K562 (cell line): ENCODE measurements at regions not wholly inside any gene's neighbourhood (a gene's known extent, or its start where the extent isn't known, plus 50 kb on each side); places are given as distances from the start of the nearest gene placed in this dataset.

Experiments used
- ATAC-seq: fragments of 200-7000 bp; cut with Tn5 transposase; 3 replicates; pipeline ENCODE4 v1.9.1; 2020; ENCODE audit warnings: moderate library complexity
- BruUV-seq: library from RNA; stranded (reverse); fragments of 400-500 nt; replicated peaks from 2 replicates; lab custom pipeline; 2021; lab: Mats Ljungman, UMichigan
- CTCF ChIA-PET: fragments of 300-600 bp; formaldehyde crosslinking; extraction: SDS; loops from one replicate; lab custom pipeline; 2021; ENCODE audit warnings: low intra/inter-chr PET ratio; lab: Yijun Ruan, JAX
- POLR2A ChIA-PET: fragments of 300-600, 350-650 bp; sonication (Branson Sonifier 250); formaldehyde crosslinking; extraction: SDS; loops from one replicate; lab custom pipeline; 2021; ENCODE audit warnings: antibody characterized with exemption, inconsistent platforms; lab: Yijun Ruan, JAX
- DNase-seq, 4 experiments: peaks; one replicate each; pipeline versions ENCODE4 v3.0.0 to v3.0.0-alpha.2; 2011 to 2018; ENCODE audit warnings: low spot score in 3 of 4, mixed read lengths in 3 of 4; ENCODE audit errors: extremely low read depth in 1 of 4
- FAIRE-seq: peaks from 2 replicates; lab custom pipeline; 2011; peaks lifted over from hg19 to GRCh38; lab: Jason Lieb, UNC
- H2AFZ ChIP-seq: 2 replicates; pipeline ENCODE4 v1.6.0; 2011; ENCODE audit warnings: low read depth, low read length, control low read depth, inconsistent platforms
- H3K27ac ChIP-seq: fragments of 200-600 bp; 3 replicates; pipeline ENCODE4 v1.8.0; 2011; ENCODE audit warnings: low read depth, mild to moderate bottlenecking, control low read depth, inconsistent platforms, low read length, moderate library complexity, mixed read lengths; ENCODE audit errors: extremely low read depth
- H3K27me3 ChIP-seq, 2 experiments: fragments of 300-600 bp in 1 of 2; 2 replicates in 1 of 2; 3 replicates in 1 of 2; pipeline versions ENCODE4 v1.6.0 to v1.8.0; 2011; ENCODE audit warnings: inconsistent platforms in 2 of 2, low read length in 2 of 2, mild to moderate bottlenecking in 1 of 2, mixed read lengths in 1 of 2, moderate library complexity in 1 of 2; ENCODE audit not compliant: control insufficient read depth in 2 of 2, insufficient read depth in 2 of 2
- H3K36me3 ChIP-seq: fragments of 300-600 bp; 3 replicates; pipeline ENCODE4 v1.8.0; 2011; ENCODE audit warnings: mild to moderate bottlenecking, low read length, inconsistent platforms; ENCODE audit not compliant: control insufficient read depth, insufficient read depth
- H3K4me1 ChIP-seq, 2 experiments: fragments of 200-600 bp in 1 of 2; replicated peaks in 1 of 2; 2 replicates in 1 of 2; 3 replicates in 1 of 2; pipeline versions ENCODE4 v1.5.1 to v1.8.0; 2011; ENCODE audit warnings: inconsistent platforms in 2 of 2, low read length in 2 of 2, mild to moderate bottlenecking in 1 of 2, mixed read lengths in 1 of 2, moderate library complexity in 1 of 2; ENCODE audit not compliant: control insufficient read depth in 2 of 2, insufficient read depth in 2 of 2
- H3K4me2 ChIP-seq: 2 replicates; pipeline ENCODE4 v1.6.1; 2011; ENCODE audit warnings: low read length, control low read depth, inconsistent platforms, mixed read lengths; ENCODE audit not compliant: insufficient read depth
- H3K4me3 ChIP-seq: fragments of 200-600 bp; sonication (generic), shearing (Covaris generic); 2 replicates; pipeline ENCODE4 v1.5.1; 2016; ENCODE audit warnings: control low read depth, inconsistent platforms
- H3K79me2 ChIP-seq: fragments of 200-600 bp; 3 replicates; pipeline ENCODE4 v1.8.0; 2011; ENCODE audit warnings: low read length, inconsistent platforms; ENCODE audit not compliant: control insufficient read depth, insufficient read depth
- H3K9ac ChIP-seq, 2 experiments: 2 replicates each; pipeline versions ENCODE4 v1.6.0 to v1.6.1; 2011; ENCODE audit warnings: low read depth in 2 of 2, low read length in 2 of 2, control low read depth in 1 of 2, inconsistent platforms in 1 of 2, mild to moderate bottlenecking in 1 of 2, mixed read lengths in 1 of 2; ENCODE audit not compliant: insufficient read depth in 1 of 2
- H3K9me1 ChIP-seq: one replicate; pipeline ENCODE4 v1.6.0; 2011; ENCODE audit warnings: inconsistent platforms, mild to moderate bottlenecking, low read length, moderate library complexity; ENCODE audit not compliant: control insufficient read depth, insufficient read depth
- H3K9me3 ChIP-seq: replicated peaks from 2 replicates; pipeline ENCODE4 v1.5.1; 2011; ENCODE audit warnings: low read depth, low read length, inconsistent platforms; ENCODE audit not compliant: control insufficient read depth, insufficient read depth
- H4K20me1 ChIP-seq: replicated peaks from 2 replicates; pipeline ENCODE4 v1.6.1; 2011; ENCODE audit warnings: low read length, inconsistent platforms, mixed read lengths; ENCODE audit not compliant: control insufficient read depth, insufficient read depth
- BMI1 ChIP-seq: fragments of 150-350 bp; IDR thresholded peaks from 2 replicates; pipeline ENCODE4 v1.6.1; 2014; ENCODE audit warnings: low read length
- BRF2 ChIP-seq: IDR thresholded peaks from 3 replicates; pipeline ENCODE4 v1.6.1; 2011; ENCODE audit warnings: borderline replicate concordance, mild to moderate bottlenecking; ENCODE audit not compliant: insufficient read length, insufficient read depth
- MXI1 ChIP-seq: IDR thresholded peaks from 2 replicates; pipeline ENCODE4 v1.6.1; 2011; ENCODE audit warnings: low read depth, mild to moderate bottlenecking, improper control_type of control experiment, low read length
- NR0B1 ChIP-seq: fragments of 450-650 bp; IDR thresholded peaks from one replicate; pipeline ENCODE4 v1.6.1; 2018; ENCODE audit warnings: mild to moderate bottlenecking, moderate library complexity; ENCODE audit not compliant: partially characterized antibody
- NR2C2 ChIP-seq, 2 experiments: fragments of 200-800 bp in 1 of 2; sonication (Bioruptor generic) in 1 of 2; sonication (generic) in 1 of 2; formaldehyde crosslinking in 1 of 2; IDR thresholded peaks; 2 replicates each; pipeline versions ENCODE4 v1.6.1 to v1.8.0; 2016 to 2022; ENCODE audit warnings: mild to moderate bottlenecking in 1 of 2, missing compliant biosample characterization in 1 of 2, missing genetic modification characterization in 1 of 2, missing genetic modification reagents in 1 of 2
- PCBP2 ChIP-seq: fragments of 200-400 bp; formaldehyde crosslinking; IDR thresholded peaks from 2 replicates; pipeline ENCODE4 v1.6.1; 2018; ENCODE audit warnings: low read length, low read depth, mild to moderate bottlenecking, moderate library complexity; ENCODE audit not compliant: poor library complexity, severe bottlenecking
- SIRT6 ChIP-seq: IDR thresholded peaks from one replicate; pipeline ENCODE4 v1.6.1; 2012; ENCODE audit warnings: low read depth, mild to moderate bottlenecking, control low read depth, inconsistent platforms, low read length, moderate library complexity
- SMC3 ChIP-seq: conservative IDR thresholded peaks from 2 replicates; pipeline ENCODE4 v1.6.1; 2011; ENCODE audit warnings: low read depth, low read length, improper control_type of control experiment; ENCODE audit not compliant: insufficient read depth
- TAL1 ChIP-seq: fragments of 450-650 bp; IDR thresholded peaks from 2 replicates; pipeline ENCODE4 v1.6.1; 2016; ENCODE audit warnings: mild to moderate bottlenecking
- TRIM24 ChIP-seq, 2 experiments: fragments of 450-650 bp; IDR thresholded peaks; 2 replicates each; pipeline ENCODE4 v1.6.1; 2016
- ZNF197 ChIP-seq: fragments of 200-800 bp; sonication (Bioruptor generic); IDR thresholded peaks from 2 replicates; pipeline ENCODE4 v1.6.1; 2016; ENCODE audit warnings: low read depth, missing genetic modification characterization, missing compliant biosample characterization
- WGBS: fragments of 100-300 bp; shearing (Covaris generic); methylation state at CpG from one replicate; pipeline ENCODE4 v1.1.6; 2016; ENCODE audit warnings: low coverage, mixed read lengths; ENCODE audit not compliant: insufficient coverage; ENCODE audit errors: missing lambda C conversion rate; 5-methylcytosine and 5-hydroxymethylcytosine counted together
- in situ Hi-C: fragments of 300-500 bp; cut with MboI; formaldehyde crosslinking; loops from 4 replicates; pipeline ENCODE4 v1.15.0; 2018; ENCODE audit warnings: inconsistent platforms, mixed read lengths
- intact Hi-C: fragments of 100-400 bp; cut with micrococcal nuclease; formaldehyde crosslinking; loops from 2 replicates; pipeline ENCODE4 v1.14.2; 2022
- TF ChIP-seq, protein P1 (sequence below): fragments of 150-350 bp; conservative IDR thresholded peaks from 2 replicates; pipeline ENCODE4 v1.6.1; 2014; ENCODE audit warnings: low read length
- TF ChIP-seq, protein P2 (sequence below): fragments of 200-800 bp; sonication (Bioruptor generic); IDR thresholded peaks from 2 replicates; pipeline ENCODE4 v1.6.1; 2016; ENCODE audit warnings: missing genetic modification characterization, missing compliant biosample characterization

DNA sequence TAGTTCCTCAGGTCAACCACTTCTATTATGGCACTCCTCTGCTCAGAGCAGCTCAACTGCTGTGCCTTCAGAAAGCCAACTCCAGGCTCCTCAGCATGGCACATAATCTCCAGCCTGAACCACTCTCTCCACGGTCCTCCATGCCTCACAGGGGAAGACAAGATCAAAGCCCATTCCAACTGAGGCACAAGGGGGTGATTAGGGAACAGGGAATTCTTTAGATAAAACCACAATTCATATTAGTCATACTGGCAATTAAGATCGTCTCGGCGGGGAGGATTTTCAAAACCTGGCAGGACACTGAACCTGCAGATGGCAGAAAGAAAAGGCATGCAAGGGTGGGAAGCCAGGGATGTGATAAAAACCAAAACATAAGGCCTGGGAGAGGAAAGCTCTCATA, 361.6 kb downstream of the FGFR2 start:
- no peaks in the 10 kb centered on the region for H3K9me1 ChIP-seq
- H3K27ac ChIP-seq = no peak overlapping the region
- no peak for DNase-seq
- intact Hi-C loops = no loop called here
- ChIA-PET CTCF (no interaction called here), POLR2A (no interaction called here)
- no peak overlapping the region for H3K4me3 ChIP-seq
- FAIRE-seq = no peak
- H4K20me1 ChIP-seq = no peaks in the 10 kb centered on the region
- no peaks in the 10 kb centered on the region for H3K36me3 ChIP-seq
- no peaks in the 10 kb centered on the region for H3K27me3 ChIP-seq
- no peak overlapping the region for H2AFZ ChIP-seq
- in situ Hi-C loops = no loop called here
- H3K9ac ChIP-seq = no peak overlapping the region
- no TSS peak for BruUV-seq
- H3K79me2 ChIP-seq = no peaks in the 10 kb centered on the region
- H3K9me3 ChIP-seq = no peaks in the 10 kb centered on the region
- no peaks in the 10 kb centered on the region for H3K4me1 ChIP-seq
- H3K4me2 ChIP-seq = no peak overlapping the region
- no peak for ATAC-seq
- WGBS = 0% methylated on average over 4 of the region's 4 CpGs
- TF ChIP-seq NR0B1 (no peak), BRF2 (no peak), ZNF197 (CRISPR knock-in tag) (no peak), MXI1 (no peak), SMC3 (no peak), SIRT6 (no peak), NR2C2 (CRISPR knock-in tag; IDR thresholded peaks at IDR 0.05) (no peak), NR2C2 (tag; IDR thresholded peaks at IDR 0.05) (no peak), BMI1 (no peak), TRIM24 (IDR thresholded peaks at IDR 0.05) (no peak), PCBP2 (no peak), TAL1 (no peak)
- TF ChIP-seq, protein P1, sequence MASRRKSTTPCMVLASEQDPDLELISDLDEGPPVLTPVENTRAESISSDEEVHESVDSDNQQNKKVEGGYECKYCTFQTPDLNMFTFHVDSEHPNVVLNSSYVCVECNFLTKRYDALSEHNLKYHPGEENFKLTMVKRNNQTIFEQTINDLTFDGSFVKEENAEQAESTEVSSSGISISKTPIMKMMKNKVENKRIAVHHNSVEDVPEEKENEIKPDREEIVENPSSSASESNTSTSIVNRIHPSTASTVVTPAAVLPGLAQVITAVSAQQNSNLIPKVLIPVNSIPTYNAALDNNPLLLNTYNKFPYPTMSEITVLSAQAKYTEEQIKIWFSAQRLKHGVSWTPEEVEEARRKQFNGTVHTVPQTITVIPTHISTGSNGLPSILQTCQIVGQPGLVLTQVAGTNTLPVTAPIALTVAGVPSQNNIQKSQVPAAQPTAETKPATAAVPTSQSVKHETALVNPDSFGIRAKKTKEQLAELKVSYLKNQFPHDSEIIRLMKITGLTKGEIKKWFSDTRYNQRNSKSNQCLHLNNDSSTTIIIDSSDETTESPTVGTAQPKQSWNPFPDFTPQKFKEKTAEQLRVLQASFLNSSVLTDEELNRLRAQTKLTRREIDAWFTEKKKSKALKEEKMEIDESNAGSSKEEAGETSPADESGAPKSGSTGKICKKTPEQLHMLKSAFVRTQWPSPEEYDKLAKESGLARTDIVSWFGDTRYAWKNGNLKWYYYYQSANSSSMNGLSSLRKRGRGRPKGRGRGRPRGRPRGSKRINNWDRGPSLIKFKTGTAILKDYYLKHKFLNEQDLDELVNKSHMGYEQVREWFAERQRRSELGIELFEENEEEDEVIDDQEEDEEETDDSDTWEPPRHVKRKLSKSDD = no peak
- TF ChIP-seq, protein P2, sequence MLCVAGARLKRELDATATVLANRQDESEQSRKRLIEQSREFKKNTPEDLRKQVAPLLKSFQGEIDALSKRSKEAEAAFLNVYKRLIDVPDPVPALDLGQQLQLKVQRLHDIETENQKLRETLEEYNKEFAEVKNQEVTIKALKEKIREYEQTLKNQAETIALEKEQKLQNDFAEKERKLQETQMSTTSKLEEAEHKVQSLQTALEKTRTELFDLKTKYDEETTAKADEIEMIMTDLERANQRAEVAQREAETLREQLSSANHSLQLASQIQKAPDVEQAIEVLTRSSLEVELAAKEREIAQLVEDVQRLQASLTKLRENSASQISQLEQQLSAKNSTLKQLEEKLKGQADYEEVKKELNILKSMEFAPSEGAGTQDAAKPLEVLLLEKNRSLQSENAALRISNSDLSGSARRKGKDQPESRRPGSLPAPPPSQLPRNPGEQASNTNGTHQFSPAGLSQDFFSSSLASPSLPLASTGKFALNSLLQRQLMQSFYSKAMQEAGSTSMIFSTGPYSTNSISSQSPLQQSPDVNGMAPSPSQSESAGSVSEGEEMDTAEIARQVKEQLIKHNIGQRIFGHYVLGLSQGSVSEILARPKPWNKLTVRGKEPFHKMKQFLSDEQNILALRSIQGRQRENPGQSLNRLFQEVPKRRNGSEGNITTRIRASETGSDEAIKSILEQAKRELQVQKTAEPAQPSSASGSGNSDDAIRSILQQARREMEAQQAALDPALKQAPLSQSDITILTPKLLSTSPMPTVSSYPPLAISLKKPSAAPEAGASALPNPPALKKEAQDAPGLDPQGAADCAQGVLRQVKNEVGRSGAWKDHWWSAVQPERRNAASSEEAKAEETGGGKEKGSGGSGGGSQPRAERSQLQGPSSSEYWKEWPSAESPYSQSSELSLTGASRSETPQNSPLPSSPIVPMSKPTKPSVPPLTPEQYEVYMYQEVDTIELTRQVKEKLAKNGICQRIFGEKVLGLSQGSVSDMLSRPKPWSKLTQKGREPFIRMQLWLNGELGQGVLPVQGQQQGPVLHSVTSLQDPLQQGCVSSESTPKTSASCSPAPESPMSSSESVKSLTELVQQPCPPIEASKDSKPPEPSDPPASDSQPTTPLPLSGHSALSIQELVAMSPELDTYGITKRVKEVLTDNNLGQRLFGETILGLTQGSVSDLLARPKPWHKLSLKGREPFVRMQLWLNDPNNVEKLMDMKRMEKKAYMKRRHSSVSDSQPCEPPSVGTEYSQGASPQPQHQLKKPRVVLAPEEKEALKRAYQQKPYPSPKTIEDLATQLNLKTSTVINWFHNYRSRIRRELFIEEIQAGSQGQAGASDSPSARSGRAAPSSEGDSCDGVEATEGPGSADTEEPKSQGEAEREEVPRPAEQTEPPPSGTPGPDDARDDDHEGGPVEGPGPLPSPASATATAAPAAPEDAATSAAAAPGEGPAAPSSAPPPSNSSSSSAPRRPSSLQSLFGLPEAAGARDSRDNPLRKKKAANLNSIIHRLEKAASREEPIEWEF (CRISPR knock-in tag) = no peak
